GM18508 (cell line): ENCODE measurements at regions not wholly inside any gene's neighbourhood (a gene's known extent, or its start where the extent isn't known, plus 50 kb on each side); places are given as distances from the start of the nearest gene placed in this dataset.

Experiments
- ATAC-seq: cut with Tn5 transposase; IDR thresholded peaks from one replicate; pipeline ENCODE4 v1.9.1; 2021; ENCODE audit warnings: moderate number of reproducible peaks; ENCODE audit not compliant: insufficient read depth, unreplicated experiment

GRCh38 chr3:159629329-159630084, 359.1 kb upstream of the IL12A start:
- ATAC-seq: no peak

- ATAC-seq: no peak
These were observed 357.4 kb upstream of the IL12A start for GRCh38 chr3:159631226-159631625.

DNA sequence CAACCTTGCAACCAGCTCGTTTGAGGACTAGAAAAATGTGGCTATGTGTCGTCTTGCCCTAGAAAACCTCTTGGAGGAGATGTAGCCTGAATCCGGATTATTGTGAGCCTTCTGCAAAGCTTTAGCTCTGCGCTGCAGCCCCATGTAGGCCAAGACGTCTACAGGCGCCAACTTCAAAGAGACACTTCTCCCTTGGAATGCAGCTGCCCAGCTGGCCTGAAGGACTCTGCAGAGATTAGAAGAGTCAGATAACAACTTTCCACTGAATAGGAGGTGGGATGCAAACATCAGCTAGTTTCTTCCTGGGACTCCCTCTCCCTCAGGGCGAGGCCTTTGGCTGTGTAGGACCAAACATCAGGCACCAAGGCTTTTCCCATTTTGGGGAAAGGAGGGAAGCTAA, 356.5 kb upstream of the IL12A start:
- no peak for ATAC-seq

DNA sequence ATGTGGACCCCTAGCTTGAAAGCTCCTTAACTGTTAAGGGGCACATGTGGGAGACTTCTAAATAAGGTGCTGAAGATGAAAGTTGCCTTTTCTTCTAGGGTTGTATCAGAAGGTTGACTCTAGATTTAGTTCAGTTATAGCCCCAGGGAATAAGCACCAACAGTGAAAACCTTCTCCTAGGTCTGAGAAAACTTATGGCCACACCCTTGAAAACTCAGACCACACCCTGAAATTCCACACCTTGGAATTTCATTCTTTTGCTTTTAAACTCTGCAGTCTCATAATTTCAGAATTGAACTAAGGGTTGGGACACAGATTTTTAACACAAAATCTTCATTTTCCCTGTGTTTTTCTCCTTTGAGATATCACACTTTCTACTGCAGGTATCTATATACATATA, 355.8 kb upstream of the IL12A start:
- no peak for ATAC-seq

DNA sequence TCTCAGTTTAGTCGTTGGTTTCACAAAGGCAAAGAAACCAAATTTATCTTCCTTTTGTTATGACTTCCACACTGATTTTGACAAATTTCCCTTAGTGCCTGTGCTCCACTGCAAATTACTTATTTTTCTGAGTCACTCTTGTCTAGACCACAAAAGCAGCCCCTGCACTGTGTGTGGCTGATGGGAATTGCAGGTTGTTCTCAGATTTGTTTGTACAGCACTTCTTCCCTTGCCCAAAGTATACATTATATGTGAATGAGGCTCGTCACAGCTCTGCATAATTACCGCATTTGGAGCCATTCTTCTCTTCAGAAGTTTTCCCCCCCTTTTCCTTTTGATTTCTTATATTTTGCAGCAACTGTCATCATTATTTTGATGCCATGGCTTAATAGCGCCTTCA, 354.2 kb upstream of the IL12A start:
- no peak for ATAC-seq

GRCh38 chr3:159635047-159635641, 353.5 kb upstream of the IL12A start:
- ATAC-seq: no peak

DNA sequence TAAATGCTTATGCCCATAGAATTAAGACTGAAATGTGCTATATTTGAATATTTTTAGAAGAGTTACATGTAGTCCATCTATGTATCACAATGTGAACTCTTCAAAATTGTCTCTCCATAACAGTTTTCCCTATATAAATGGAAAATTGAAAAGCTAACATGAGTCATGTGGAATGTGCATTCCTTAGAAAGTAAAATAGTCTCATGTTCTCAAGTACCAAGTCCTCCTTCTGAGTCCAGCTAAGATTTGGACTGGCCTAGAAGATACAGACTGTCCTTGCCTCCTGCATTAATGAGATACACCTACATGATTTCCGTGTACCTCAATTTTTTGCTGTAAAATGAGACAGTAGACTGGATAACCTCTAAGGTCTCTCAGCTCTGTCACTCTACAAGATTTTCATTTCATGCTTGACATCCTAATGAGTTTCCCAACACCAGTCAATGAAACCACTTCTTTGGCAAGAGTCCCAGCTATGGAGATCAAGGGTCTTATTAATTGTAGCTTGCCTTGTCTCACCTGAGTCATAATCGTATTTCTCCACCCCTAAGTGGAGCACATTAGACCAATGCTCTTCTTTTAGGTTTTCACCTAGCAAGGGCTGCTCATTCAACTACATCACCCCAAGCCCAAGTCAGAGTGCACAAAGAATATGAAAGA, 350.6 kb upstream of the IL12A start:
- ATAC-seq: no peak

- ATAC-seq: no peak
These were observed 348.4 kb upstream of the IL12A start for GRCh38 chr3:159640225-159640624.

DNA sequence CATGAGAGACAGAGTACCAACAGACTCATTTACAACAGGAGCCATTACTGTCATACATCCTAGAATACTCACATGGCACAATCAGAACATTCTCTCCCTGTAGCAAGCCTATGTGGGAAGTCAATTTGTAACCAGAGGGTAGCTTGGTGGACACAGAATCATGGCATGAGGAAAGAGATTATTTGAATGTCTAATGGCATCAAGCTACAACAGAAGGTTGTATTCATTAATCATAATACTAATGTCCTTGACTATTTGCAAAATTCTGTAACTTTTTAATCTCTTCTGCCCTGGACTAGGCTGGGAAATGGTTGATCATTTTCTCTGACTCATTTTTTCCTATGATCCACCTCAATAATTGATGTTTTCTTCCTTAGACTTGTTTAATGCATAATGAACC, 345.2 kb upstream of the IL12A start:
- no peak for ATAC-seq

GRCh38 chr3:159645874-159646273, 342.8 kb upstream of the IL12A start:
- ATAC-seq: no peak

DNA sequence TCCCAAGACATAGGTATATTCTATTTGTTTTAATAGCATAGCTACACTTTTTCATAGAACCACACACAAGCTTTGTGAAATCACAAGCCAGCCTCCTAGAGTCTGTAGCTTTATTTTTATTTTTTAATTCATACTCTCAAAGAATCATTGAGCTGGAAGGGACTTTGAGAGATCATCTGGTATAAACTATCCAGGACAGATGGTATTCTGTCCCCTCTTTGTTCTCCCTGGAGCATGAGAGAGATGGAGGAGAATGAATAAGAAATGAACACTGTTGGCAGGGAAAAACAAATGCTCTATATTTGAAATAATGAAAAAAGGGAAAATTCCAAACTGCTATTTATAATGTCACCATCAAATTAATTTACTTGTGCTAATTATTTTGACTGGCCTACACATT, 338.7 kb upstream of the IL12A start:
- no peak for ATAC-seq

- no peak for ATAC-seq
These were observed 337.9 kb upstream of the IL12A start for GRCh38 chr3:159650726-159651125.

DNA sequence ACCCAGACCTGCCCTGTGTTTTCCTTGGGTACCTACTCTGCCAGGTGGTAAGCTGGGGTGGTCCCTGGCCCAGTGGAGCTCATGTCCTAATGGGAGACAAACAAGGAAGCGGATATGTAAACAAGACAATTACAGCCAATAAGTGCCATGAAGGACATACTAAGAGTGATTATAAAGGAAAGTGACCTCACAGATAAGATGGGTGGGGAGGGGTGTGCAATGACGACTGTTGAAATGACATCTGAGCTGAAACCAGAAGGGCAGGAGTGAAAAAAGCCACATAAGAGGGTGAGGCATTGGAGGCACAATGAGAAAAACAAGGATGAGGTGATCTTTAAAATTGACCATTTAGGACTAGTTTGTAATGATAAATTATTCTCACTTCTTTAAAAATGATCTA, 336.2 kb upstream of the IL12A start:
- no peak for ATAC-seq

DNA sequence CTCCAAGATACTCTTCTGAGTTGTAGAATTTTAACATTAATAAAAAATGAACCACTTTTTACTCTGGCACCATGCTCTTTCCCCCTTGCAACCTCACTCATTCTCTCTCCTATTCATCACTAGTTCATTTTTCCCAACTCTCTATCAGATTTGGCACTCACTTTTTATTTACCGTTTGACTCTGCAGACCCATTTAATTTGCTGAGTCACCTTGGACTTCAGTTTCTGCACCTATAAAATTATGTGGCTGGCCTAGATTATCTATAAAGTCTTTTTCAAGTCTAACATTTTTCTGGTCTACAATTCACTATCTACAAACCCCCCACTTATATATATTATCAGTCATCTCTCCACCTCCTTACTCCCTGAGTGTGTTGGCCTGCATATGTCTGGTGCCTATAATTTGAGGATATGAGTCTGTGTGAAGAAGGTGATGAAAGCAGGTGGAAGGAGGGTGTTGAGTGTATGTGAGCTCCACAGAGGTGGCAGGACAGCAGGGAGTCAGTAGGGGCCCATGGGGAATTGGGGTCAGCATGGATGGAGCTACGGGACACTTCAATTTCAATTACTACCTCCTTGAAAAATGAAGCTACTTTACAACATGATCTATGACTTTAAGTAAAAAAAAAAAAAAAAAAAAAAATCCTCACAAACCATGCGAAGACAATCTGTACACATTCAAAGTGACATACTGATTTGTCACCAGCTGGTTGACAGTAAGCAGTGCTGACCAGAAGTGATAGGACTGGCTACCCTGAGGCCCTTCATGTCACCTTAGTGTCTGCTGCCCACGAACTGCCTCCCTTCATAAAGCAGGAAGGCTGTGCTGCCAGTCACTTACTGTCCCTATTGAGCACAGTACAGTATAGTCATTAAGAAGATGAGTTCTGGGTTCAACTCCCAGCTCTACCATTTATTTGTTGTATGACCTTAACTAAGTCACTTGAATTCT, 334.2 kb upstream of the IL12A start:
- no peak for ATAC-seq

DNA sequence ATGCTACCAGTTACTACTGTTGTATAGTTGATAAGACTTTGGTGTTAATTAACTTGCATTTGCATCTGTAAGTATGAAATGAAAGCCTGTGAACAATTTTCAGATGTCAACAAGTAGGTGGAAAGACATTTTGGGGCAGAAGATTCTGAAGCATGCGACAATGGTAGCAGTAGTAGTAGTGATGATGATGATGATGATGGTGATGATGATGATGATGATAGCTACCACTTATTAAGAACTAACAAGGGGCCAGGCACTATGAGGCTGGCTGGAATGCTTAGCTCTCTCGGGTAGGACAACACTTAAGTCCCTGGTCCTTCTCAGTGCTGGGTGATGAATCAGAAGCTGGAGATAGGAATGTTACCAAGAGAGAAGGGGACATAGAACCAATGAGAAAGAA, 333.4 kb upstream of the IL12A start:
- no peak for ATAC-seq

DNA sequence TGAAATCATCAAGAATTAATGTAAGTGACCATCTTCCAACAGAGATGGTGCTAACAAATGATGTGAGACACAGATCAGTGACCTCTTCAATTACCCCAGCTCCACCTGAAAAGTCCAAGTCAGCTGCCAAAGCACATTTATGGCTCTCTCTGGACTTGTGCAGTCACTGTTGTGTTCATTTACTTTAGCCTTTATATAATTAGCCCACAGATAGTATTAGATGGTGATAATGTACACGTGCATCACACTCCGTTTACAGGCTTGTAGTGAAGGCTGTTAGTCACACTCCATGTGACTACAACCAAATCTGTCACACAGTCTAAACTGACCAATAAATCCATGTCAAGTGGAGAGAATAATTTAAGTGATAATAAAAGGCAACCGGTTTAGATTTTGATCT, 331.5 kb upstream of the IL12A start:
- ATAC-seq: no peak

DNA sequence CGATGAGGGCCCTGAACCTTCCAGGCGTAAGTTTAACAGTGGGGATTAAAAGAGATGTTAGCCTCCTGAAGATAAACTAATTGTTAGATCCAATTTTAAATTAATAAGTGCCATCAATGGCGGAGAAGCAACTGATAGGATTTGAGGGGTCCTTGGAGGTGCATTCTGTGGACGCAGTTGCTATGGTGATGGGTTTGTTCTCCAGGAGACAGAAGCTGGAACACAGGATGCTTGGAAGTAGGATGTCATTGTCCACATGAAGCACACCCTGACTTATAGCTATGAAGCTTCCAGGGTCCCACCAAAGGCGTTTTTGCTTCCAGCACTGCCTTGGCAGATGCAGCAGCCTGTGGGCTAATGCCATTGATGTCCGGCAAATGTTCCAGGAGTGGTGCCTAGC, 331.0 kb upstream of the IL12A start:
- no peak for ATAC-seq

DNA sequence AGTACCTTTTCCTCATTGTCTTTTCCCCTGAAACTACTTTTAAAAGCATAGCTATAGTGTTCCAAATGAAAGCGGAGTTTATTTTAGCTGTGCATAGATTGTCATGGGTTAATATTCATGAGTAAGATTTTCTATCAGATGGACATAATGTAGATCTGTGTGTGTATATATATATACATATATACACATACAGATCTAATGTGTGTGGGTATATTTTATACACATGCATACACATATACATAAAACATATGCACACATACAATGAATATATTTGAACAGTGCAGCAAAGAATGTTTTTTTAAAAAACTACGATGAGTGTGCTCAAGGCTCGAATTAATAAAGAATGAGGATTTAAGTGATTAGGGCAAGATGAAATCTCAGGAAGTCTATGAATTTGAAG, 328.3 kb upstream of the IL12A start:
- ATAC-seq: no peak

- no peak for ATAC-seq
These were observed 327.7 kb upstream of the IL12A start for GRCh38 chr3:159660901-159661300.

- no peak for ATAC-seq
These were observed 326.1 kb upstream of the IL12A start for GRCh38 chr3:159662549-159662948.

DNA sequence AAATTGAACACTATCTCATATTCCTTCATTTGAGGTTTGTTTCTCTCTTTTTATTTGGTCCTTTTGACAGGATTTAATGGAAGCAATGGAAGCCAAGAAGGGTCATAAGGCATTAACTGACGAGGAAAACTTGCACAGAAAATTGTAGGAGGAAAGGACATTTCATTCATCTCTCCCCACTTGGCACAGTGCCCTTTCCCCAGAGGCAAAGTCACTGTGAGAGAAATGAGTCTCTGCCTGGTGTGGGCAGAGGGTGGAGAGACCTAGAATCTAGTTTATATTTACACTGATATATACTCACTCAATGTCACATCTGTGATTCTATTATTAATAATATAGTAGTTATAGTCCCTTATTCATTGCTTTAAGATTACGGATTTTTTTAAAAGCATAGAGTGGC, 324.6 kb upstream of the IL12A start:
- ATAC-seq: no peak
